HCT116 (cell line): ENCODE measurements at regions not wholly inside any gene's neighbourhood (a gene's known extent, or its start where the extent isn't known, plus 50 kb on each side); places are given as distances from the start of the nearest gene placed in this dataset.

Source experiments
- ATAC-seq: fragments of 200-7000 bp; cut with Tn5 transposase; 2 replicates; pipeline ENCODE4 v1.9.1; 2020; ENCODE audit warnings: mild to moderate bottlenecking, moderate library complexity
- BruUV-seq: library from RNA; stranded (reverse); fragments of 400-500 nt; replicated peaks from 2 replicates; lab custom pipeline; 2021; lab: Mats Ljungman, UMichigan
- CTCF ChIA-PET: fragments of 300-600 bp; sonication (Branson Sonifier 250); formaldehyde crosslinking; loops from one replicate; lab custom pipeline; 2021; ENCODE audit warnings: antibody characterized with exemption; lab: Charles Lee
- POLR2A ChIA-PET: fragments of 300-600, 350-600 bp; sonication (Branson Sonifier 250); formaldehyde crosslinking; loops from one replicate; lab custom pipeline; 2021; ENCODE audit warnings: antibody characterized with exemption; lab: Charles Lee
- RAD21 ChIA-PET, 2 experiments: fragments of 300-600 bp; sonication (Branson Sonifier 250); formaldehyde crosslinking; loops; one replicate each; lab custom pipeline; 2023; ENCODE audit warnings: low total read pairs in 2 of 2; ENCODE audit not compliant: uncharacterized antibody in 2 of 2, unreplicated experiment in 2 of 2, low non-redundant PET in 1 of 2; lab: Charles Lee
- DNase-seq: peaks from one replicate; pipeline ENCODE4 v3.0.0-alpha.2; 2010; ENCODE audit warnings: low read depth, low spot score
- H2AFZ ChIP-seq: fragments of 200-600 bp; shearing (Covaris generic), sonication (generic); 2 replicates; pipeline ENCODE4 v1.6.1; 2017; ENCODE audit warnings: low read depth, mixed run types, mixed read lengths, antibody characterized with exemption, low read length; ENCODE audit not compliant: poor library complexity, severe bottlenecking
- H3K27ac ChIP-seq: 2 replicates; pipeline ENCODE4 v1.5.1; 2012; ENCODE audit warnings: low read depth, low read length
- H3K27me3 ChIP-seq: fragments of 200-600 bp; sonication (generic); 2 replicates; pipeline ENCODE4 v1.6.1; 2016; ENCODE audit warnings: mixed run types, low read length, mixed read lengths; ENCODE audit not compliant: insufficient read depth
- H3K36me3 ChIP-seq, 2 experiments: fragments of 200-500 bp in 1 of 2; fragments of 200-600 bp in 1 of 2; sonication (Bioruptor generic) in 1 of 2; sonication (generic) in 1 of 2; 2 replicates each; pipeline versions ENCODE4 v1.5.1 to v1.6.1; 2014 to 2016; ENCODE audit warnings: low read length in 2 of 2, inconsistent platforms in 1 of 2, mixed read lengths in 1 of 2, mixed run types in 1 of 2; ENCODE audit not compliant: insufficient read depth in 2 of 2, control insufficient read depth in 1 of 2
- H3K4me1 ChIP-seq, 2 experiments: fragments of 200-600 bp in 1 of 2; sonication (generic) in 1 of 2; 2 replicates each; pipeline versions ENCODE4 v1.5.1 to v1.6.1; 2012 to 2017; ENCODE audit warnings: low read length in 2 of 2, inconsistent platforms in 1 of 2, mild to moderate bottlenecking in 1 of 2, mixed read lengths in 1 of 2, mixed run types in 1 of 2, moderate library complexity in 1 of 2; ENCODE audit not compliant: insufficient read depth in 2 of 2, control insufficient read depth in 1 of 2
- H3K4me2 ChIP-seq: fragments of 200-600 bp; sonication (generic); 2 replicates; pipeline ENCODE4 v1.6.1; 2017; ENCODE audit warnings: mixed run types, low read length, mixed read lengths
- H3K4me3 ChIP-seq, 2 experiments: fragments of 200-600 bp in 1 of 2; sonication (generic) in 1 of 2; replicated peaks in 1 of 2; 2 replicates each; pipeline ENCODE4 v1.5.1; 2011 to 2016; ENCODE audit warnings: low read length in 2 of 2, control low read depth in 1 of 2, low read depth in 1 of 2, mild to moderate bottlenecking in 1 of 2, mixed read lengths in 1 of 2, mixed run types in 1 of 2
- H3K79me2 ChIP-seq: fragments of 200-600 bp; sonication (generic); 2 replicates; pipeline ENCODE4 v1.6.1; 2017; ENCODE audit warnings: mild to moderate bottlenecking, mixed run types, low read length, moderate library complexity, mixed read lengths; ENCODE audit not compliant: insufficient read depth
- H3K9ac ChIP-seq: fragments of 200-600 bp; sonication (generic); 2 replicates; pipeline ENCODE4 v1.6.1; 2016; ENCODE audit warnings: low read length, mixed read lengths
- H3K9me2 ChIP-seq: fragments of 200-600 bp; sonication (generic), shearing (Covaris generic); 2 replicates; pipeline ENCODE4 v1.6.1; 2017; ENCODE audit warnings: mixed run types, mild to moderate bottlenecking, moderate library complexity; ENCODE audit not compliant: insufficient read depth
- H3K9me3 ChIP-seq, 2 experiments: fragments of 200-500 bp in 1 of 2; fragments of 200-600 bp in 1 of 2; sonication (Bioruptor generic) in 1 of 2; sonication (generic) in 1 of 2; 2 replicates each; pipeline ENCODE4 v1.6.1; 2014 to 2017; ENCODE audit warnings: low read length in 2 of 2, mixed read lengths in 2 of 2, inconsistent platforms in 1 of 2, low read depth in 1 of 2, mild to moderate bottlenecking in 1 of 2, mixed run types in 1 of 2, moderate library complexity in 1 of 2; ENCODE audit not compliant: control insufficient read depth in 1 of 2, insufficient read depth in 1 of 2
- H4K20me1 ChIP-seq: fragments of 200-600 bp; sonication (generic), shearing (Covaris generic); 2 replicates; pipeline ENCODE4 v1.6.1; 2017; ENCODE audit warnings: mixed run types, mild to moderate bottlenecking, moderate library complexity; ENCODE audit not compliant: insufficient read depth
- CBX3 ChIP-seq: IDR thresholded peaks from 2 replicates; pipeline ENCODE4 v1.6.1; 2012; ENCODE audit warnings: low read depth
- CEBPB ChIP-seq: IDR thresholded peaks from 2 replicates; pipeline ENCODE4 v1.6.1; 2012; ENCODE audit warnings: low read depth
- EGR1 ChIP-seq: IDR thresholded peaks from 2 replicates; pipeline ENCODE4 v1.6.1; 2012; ENCODE audit warnings: low read depth
- ELF1 ChIP-seq: IDR thresholded peaks from 2 replicates; pipeline ENCODE4 v1.6.1; 2012; ENCODE audit warnings: low read depth, borderline replicate concordance
- EZH2 ChIP-seq: fragments of 200-600 bp; sonication (generic); IDR thresholded peaks from 2 replicates; pipeline ENCODE4 v1.6.1; 2017; ENCODE audit warnings: antibody characterized with exemption, mixed run types
- EZH2phosphoT487 ChIP-seq: fragments of 200-600 bp; IDR thresholded peaks from 2 replicates; pipeline ENCODE4 v1.6.1; 2018; ENCODE audit warnings: antibody characterized with exemption, borderline replicate concordance
- JUND ChIP-seq: IDR thresholded peaks from 2 replicates; pipeline ENCODE4 v1.6.1; 2012
- POLR2AphosphoS5 ChIP-seq: IDR thresholded peaks from 2 replicates; pipeline ENCODE4 v1.6.1; 2011; ENCODE audit warnings: mild to moderate bottlenecking, low read depth, low read length, moderate library complexity
- SP1 ChIP-seq: IDR thresholded peaks from 2 replicates; pipeline ENCODE4 v1.6.1; 2012; ENCODE audit warnings: low read depth
- TCF7L2 ChIP-seq: IDR thresholded peaks from 2 replicates; pipeline ENCODE4 v1.7.0; 2011; ENCODE audit warnings: borderline replicate concordance, inconsistent platforms; ENCODE audit not compliant: insufficient read depth, insufficient read length; ENCODE audit errors: extremely low read depth
- ZBTB33 ChIP-seq: IDR thresholded peaks from 2 replicates; pipeline ENCODE4 v1.6.1; 2011; ENCODE audit warnings: mild to moderate bottlenecking, low read length, moderate library complexity; ENCODE audit not compliant: insufficient replicate concordance; ENCODE audit errors: extremely low read depth
- ZFX ChIP-seq: fragments of 450-650 bp; IDR thresholded peaks from 2 replicates; pipeline ENCODE4 v1.6.1; 2017
- intact Hi-C: fragments of 100-400 bp; cut with micrococcal nuclease; formaldehyde crosslinking; loops from 2 replicates; pipeline ENCODE4 v1.10.0; 2022

GRCh38 chr15:81492969-81493645 lies 119.1 kb upstream of the TMC3 start (continued):
- no peak for TF ChIP-seq ELF1
- no peak for TF ChIP-seq JUND
- no peak for TF ChIP-seq POLR2AphosphoS5
- no peak for TF ChIP-seq CEBPB
- no peak for TF ChIP-seq TCF7L2
- TF ChIP-seq EZH2phosphoT487, result no peak
- TF ChIP-seq, all 23 proteins: peak for 0

- Histone ChIP-seq H3K79me2 (no peaks in the 10 kb centered on the region), H3K27me3 (peaks cover 58% of the 10 kb centered on the region), H3K36me3 (no peaks in the 10 kb centered on the region), H4K20me1 (no peaks in the 10 kb centered on the region), H3K9me3 (no peaks in the 10 kb centered on the region), H3K4me1 (no peaks in the 10 kb centered on the region), H3K9me2 (no peaks in the 10 kb centered on the region), H3K9ac (no peak overlapping the region), H3K27ac (no peak overlapping the region), H3K4me3 (no peak overlapping the region), H2AFZ (no peak overlapping the region), H3K4me2 (no peak overlapping the region)
- intact Hi-C loops, result no loop called here
- ATAC-seq (no peak), DNase-seq (no peak)
- BruUV-seq, result no TSS peak
- ChIA-PET RAD21 (no interaction called here), CTCF (no interaction called here), POLR2A (no interaction called here)
- TF ChIP-seq EGR1 (no peak), CBX3 (no peak), SP1 (no peak), EZH2phosphoT487 (no peak), ZFX (no peak), TCF7L2 (no peak), EZH2 (no peak), ZBTB33 (no peak)
Observed at GRCh38 chr15:81492331-81492968, 118.4 kb upstream of the TMC3 start.
